Embryonic facial prominence (tissue), 1 donor: ENCODE measurements at regions not wholly inside any gene's neighbourhood (a gene's known extent, or its start where the extent isn't known, plus 50 kb on each side); places are given as distances from the start of the nearest gene placed in this dataset.

Experiments
- DNase-seq: peaks from one replicate; pipeline ENCODE4 v3.0.0-alpha.2; 2016; ENCODE audit errors: extremely low spot score

- no peak for DNase-seq
Observed at GRCh38 chr4:20592663-20593062, 107.6 kb upstream of the PACRGL start.

GRCh38 chr4:20598626-20599025 is 101.6 kb upstream of the PACRGL start:
- DNase-seq = no peak

DNA sequence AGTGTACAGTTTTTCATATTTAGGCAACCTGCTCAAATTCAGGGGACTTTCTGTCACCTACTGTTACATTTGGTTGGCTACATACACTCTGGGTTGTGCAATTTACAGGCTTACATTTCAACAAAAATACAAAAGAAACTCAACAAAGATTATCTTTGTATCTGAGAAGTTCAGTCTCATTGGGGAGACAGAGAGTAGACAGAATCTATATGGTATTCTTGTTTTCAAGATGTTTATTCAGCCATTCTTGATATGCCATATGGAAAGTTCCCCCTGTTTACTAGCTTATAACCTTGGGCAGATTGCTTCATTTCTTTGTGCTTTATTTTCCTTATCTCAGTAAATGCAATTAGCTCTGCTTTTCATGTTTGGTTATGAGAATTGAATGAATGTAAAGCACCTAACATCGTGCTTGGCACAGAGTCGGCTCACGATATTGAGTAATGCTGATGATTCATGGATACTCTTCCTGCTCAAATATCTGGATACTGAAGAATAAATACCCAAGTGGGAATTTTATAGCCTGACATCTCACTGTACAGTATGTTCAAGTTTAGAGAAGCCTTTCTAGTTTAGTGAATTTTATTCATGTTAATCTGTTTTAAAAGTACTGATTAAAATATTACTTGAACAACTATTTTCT is 96.5 kb upstream of the PACRGL start:
- DNase-seq = no peak

DNA sequence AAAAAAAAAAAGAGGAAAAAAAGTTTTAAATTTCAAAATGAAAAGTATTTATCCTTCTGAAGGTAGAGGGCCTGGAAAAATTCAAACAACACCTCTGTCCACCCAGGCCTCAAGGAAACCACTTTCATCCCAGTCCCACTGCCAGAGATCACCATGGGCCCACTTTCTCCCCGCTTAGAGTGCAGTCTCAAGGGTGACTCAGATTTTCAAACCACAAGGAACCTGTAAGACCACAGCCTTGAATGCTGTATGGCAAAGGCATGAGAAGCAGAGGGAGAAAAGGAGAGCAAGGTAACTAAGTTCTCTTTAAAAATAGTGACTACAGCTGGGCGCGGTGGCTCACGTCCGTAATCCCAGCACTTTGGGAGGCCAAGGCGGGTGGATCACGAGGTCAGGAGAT is 87.9 kb upstream of the PACRGL start:
- DNase-seq = no peak

DNA sequence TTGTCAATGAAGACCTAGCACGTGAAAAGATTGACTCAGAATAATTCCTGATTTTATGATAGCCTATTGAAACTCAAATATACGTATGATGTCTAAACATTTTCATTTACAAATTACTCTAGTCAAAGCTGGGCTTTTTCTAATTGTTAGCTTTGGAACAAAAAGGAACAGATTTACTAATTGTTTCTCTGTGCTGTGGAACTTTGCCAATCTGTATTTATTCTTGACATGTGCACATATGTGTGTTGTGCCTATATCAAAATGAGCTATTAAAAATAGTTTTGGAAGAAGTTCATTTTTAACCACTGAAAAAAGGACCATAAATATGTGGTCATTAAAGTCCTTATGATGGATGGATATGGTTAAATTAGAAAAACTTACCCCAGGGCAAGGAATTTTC is 85.4 kb upstream of the PACRGL start:
- DNase-seq = no peak

DNA sequence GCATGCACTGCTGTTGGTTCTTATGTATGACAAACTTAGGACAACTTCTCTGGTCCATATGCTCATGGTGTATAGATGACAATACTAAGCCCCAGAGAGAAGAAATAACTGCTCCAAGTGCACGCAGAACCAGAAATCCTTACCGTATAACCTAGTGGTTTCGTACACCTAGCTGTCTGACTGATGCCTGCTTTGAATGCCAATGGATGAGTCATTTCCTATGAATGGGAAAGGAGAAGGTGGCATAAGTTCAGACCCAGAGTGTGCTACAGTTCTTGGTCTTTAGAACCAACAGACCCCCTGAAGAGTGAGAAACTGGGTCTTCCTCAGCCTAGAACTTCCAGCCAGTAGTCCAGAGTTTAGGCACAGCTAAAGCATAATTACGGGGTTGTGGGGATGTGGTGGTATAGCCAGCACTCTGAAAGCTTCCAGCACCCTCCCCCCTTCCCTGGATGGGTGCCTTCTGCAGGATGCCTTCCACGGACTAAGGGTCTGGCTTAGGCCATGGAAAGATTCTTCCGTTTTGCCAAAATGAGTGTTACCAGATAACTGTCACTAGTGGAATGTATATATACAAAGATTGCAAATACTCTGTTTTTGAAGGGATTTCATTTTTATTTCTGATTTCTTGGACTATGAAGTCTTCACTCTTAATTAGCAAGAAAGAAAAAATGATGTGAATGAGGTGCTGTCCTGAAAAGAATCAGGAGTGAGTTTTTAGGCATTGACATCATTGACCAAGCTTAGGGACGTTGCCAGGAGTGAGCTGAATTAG is 84.6 kb upstream of the PACRGL start:
- no peak for DNase-seq

GRCh38 chr4:20616313-20616712 is 83.9 kb upstream of the PACRGL start:
- no peak for DNase-seq

- DNase-seq = no peak
Observed at GRCh38 chr4:20616848-20617247, 83.4 kb upstream of the PACRGL start.

DNA sequence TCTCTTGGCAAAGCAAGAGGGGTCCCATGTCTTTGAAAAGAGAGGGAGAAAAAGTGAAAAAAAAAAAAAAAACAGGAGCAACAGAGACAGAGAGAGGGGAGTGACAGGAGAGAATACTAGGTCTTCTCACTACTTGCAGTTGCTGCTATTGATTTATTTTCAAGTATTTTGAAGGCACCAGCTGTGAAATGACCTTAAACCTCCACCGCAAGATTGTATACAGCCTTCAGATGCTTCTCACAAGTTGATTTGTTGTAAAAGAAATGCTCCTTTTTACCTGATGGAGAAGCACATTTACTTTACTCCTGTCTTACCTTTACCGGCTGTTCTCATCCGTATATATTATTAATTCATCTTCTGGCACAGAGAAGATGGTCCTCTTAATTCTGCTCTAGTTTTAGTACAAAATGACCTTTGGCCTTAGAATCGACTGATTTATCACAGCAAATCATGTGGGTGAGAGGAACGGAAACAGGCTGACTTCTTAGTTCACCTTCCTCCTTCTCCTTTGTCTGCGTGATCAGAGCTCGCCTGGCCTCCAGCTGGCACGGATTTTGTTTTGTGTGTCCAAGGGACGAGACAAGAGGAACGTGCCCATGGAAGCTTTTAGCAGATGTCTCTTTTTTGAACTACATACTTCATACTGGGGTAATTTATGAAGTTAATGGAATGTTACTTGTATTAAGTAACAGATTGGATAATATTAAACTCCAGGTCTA is 82.4 kb upstream of the PACRGL start:
- no peak for DNase-seq

GRCh38 chr4:20618731-20619130 is 81.5 kb upstream of the PACRGL start:
- no peak for DNase-seq

GRCh38 chr4:20621476-20621875 is 78.8 kb upstream of the PACRGL start:
- DNase-seq = no peak

GRCh38 chr4:20622701-20623100 is 77.6 kb upstream of the PACRGL start:
- no peak for DNase-seq

DNA sequence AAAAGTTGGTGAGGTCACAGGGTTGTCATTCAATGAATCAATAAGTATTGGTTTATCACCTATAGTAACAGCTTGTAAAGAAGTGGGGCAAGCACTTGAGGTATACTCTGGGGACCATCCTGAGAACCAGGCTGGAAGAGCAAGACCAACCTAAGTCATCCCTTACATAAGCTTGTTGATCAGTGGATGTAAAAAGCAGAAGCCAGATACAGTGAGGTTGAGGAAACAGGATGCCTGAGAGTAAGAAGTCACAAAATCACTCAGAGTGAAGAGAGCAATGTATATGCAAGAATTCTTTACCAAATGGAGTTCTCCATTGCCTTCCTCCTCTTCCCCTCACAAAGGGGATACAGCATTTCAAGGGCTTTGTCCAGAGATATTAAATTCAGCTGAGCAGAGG is 76.3 kb upstream of the PACRGL start:
- DNase-seq = no peak

- no peak for DNase-seq
Observed at GRCh38 chr4:20624793-20625374, 75.4 kb upstream of the PACRGL start.

- no peak for DNase-seq
Observed at GRCh38 chr4:20625426-20625825, 74.8 kb upstream of the PACRGL start.

DNA sequence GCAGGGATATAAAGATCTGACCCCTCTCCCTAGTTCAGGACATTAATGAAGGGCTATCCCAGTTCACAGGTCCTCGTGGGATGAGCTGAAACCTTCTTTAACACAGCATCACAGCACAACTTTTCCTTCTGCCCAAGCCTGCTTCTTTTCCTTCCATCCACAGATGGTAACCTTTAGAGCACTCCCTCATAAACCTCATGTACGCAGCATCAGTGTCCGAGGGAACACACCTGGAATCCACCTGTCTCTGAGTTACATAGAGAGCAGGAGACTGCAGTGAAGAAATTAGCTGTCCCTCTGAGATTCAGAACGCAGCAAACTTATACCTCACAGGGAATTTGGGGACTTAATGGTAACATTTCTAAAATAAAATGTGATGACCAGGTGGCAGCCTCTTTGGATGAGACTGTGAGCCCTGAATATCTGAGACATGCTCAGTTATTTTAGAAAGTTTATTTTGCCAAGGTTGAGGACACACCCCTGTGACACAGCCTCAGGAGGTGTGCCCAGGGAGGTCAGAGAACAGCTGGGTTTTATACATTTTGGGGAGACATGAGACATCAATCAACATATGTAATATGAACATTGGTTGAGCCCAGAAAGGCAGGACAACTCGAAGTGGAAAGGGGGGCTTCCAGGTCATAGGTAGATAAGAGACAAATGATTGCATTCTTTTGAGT is 73.8 kb upstream of the PACRGL start:
- DNase-seq = no peak

- no peak for DNase-seq
Observed at GRCh38 chr4:20627866-20628265, 72.4 kb upstream of the PACRGL start.

DNA sequence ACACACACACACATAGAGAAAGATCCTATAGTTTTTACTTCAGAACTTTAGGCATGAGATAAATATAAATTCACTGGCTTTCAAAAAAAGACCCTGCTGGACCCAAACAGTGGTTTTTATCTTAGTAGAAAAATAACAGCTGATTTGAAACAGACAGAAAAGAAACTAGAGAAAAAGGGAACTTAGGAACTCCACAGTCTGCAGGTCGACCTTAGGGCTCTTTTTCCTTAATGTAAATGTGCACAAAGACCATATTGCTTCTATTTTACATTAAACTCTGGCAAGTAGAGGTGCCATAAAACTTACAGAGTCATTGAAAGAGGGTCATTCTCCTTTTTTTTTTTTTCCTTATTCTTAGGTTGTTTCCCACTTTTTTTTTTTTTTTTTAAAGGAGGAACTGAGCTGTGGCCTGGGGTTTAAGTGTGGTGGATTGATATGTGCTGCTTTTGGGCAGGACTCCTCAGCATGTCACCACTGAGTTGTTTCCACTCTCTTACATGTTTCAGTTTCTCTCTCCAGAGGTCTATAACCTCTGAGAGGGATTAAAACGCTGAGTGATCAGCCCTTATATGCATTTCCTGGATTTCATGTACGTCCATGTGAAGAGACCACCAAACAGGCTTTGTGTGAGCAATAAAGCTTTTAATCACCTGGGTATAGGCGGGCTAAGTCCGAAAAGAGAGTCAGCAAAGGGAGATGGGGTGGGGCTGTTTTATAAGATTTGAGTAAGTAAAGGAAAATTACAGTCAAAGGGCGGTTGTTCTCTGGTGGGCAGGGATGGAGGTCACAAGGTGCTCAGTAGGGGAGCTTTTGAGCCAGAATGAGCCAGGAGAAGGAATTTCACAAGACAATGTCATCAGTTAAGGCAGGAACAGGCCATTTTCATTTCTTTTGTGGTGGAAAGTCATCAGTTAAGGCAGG is 70.8 kb upstream of the PACRGL start:
- no peak for DNase-seq

DNA sequence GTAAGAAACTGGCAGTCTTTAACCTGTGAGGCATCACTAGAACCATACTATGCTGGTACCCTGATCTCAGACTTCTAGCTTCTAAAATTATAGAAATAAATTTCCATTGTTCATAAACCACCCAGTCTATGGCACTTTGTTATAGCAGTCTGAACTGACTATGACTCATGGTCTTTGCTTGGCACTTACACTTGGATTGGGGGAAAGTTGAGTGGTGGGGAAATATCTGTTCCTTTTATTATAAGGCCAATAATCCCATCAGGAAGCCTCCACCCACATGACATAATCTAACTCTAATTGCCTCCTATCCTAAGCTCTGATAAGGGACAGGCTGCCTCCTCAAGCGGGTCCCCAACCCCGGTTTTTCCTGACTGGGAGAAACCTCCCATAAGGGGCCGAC is 61.4 kb upstream of the PACRGL start:
- no peak for DNase-seq

DNA sequence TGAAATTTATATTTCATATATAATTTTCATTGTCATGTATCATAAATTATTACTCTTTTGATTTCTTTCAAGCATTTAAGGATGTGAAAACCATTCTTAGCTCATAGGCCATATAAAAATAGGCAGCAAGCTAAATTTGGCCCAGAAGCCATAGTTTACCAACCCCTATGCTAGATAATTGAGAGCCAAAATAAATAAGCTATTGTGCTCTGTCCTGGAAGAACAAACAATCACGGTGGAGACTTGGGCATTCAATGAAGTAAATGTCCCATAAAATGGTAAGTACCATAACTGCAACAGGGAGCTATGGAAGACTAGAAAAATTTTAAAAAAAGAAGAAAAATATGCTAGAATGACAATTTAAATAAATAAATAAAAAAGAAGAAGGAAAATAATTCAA is 60.9 kb upstream of the PACRGL start:
- no peak for DNase-seq

DNA sequence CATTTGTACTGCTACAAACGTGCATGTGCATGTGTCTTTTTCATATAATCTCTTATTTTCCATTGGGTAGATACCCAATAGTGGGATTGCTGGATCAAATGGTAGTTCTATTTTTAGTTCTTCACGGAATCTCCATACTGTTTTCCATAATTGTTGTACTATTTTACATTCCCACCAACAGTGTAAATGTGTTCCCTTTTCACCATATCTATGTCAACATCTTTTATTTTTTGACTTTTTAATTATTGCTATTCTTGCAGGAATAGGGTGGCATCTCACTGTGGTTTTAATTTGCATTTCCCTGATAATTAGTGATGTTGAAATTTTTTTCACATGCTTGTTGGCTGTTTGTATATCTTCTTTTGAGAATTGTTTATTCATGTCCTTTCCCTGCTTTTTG is 59.3 kb upstream of the PACRGL start:
- no peak for DNase-seq
